ENCODE measurements at regions not wholly inside any gene's neighbourhood (a gene's known extent, or its start where the extent isn't known, plus 50 kb on each side); places are given as distances from the start of the nearest gene placed in this dataset.

DNA sequence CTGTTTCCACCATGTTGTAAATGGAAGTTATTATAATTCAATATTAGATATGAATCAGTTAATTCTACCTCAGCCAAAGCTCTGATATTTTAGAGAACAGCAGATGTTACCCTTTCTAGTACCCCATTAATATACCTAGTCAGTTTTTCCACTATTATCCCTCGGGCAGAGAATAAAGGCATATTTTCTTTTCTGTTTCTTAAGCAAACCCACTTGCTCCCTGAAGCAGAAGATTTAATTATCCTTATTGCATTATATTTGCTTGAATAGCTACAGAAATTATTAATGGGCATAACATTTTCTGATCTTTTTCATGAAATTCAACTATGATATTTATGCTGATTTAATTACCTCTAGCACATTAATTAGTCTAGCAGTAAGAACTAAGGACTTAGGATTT is 832.9 kb upstream of the FBXO33 start:
- in situ Hi-C loops (cut with HindIII; ENCODE audit: extremely low pct_ligation_motif_present, low pct_unique_long_range_greater_than_20kb) (no loop called here), intact Hi-C loops (cut with micrococcal nuclease; ENCODE audit: unreplicated experiment) (no loop called here)
- no peak overlapping the region for H3K4me3 ChIP-seq (replicated peaks in 1 of 3; ENCODE audit: insufficient read depth in 1 of 3, low read depth in 2 of 3, low read length in 3 of 3)
- no peak overlapping the region for H3K4me2 ChIP-seq (ENCODE audit: low read depth, low read length)
- no peaks in the 10 kb centered on the region for H3K36me3 ChIP-seq (replicated peaks in 1 of 2; ENCODE audit: control insufficient read depth in 1 of 2, insufficient read depth in 2 of 2, low read length in 2 of 2)
- H3K9me3 ChIP-seq (ENCODE audit: low read length), result peaks cover 68% of the 10 kb centered on the region
- no peaks in the 10 kb centered on the region for H3K4me1 ChIP-seq (ENCODE audit: insufficient read depth, low read length)
- H2AFZ ChIP-seq (ENCODE audit: low read length), result no peak overlapping the region
- FAIRE-seq, result no peak
- H4K20me1 ChIP-seq (ENCODE audit: insufficient read depth, low read length), result no peaks in the 10 kb centered on the region
- no peak for ATAC-seq
- ChIA-PET CTCF (ENCODE audit: low intra/inter-chr PET ratio, low total read pairs) (no interaction called here), POLR2A (no interaction called here)
- BruUV-seq (replicated peaks), result no TSS peak
- H3K27me3 ChIP-seq (ENCODE audit: control insufficient read depth in 1 of 2, insufficient read depth in 2 of 2, low read length in 2 of 2), result no peaks in the 10 kb centered on the region
- DNase-seq (ENCODE audit: low spot score), result no peak
- WGBS (ENCODE audit: low lambda C conversion rate), result 0% methylated on average over 1 of the region's 1 CpG
- H3K27ac ChIP-seq (ENCODE audit: extremely low read length, insufficient read depth, low read length), result no peak overlapping the region
- H3K79me2 ChIP-seq (ENCODE audit: insufficient read depth, low read length), result no peaks in the 10 kb centered on the region
- no peak overlapping the region for H3K9ac ChIP-seq (ENCODE audit: insufficient read depth, low read depth, low read length)
- TF ChIP-seq SOX6 (IDR thresholded peaks at IDR 0.05) (no peak), SOX6 (CRISPR knock-in tag; IDR thresholded peaks at IDR 0.05) (no peak), PREB (CRISPR knock-in tag; IDR thresholded peaks at IDR 0.05) (no peak), ZNF224 (CRISPR knock-in tag; IDR thresholded peaks at IDR 0.05) (no peak), BATF2 (CRISPR knock-in tag; IDR thresholded peaks at IDR 0.05) (no peak), MAFF (IDR thresholded peaks at IDR 0.05; ENCODE audit: low read depth, low read length) (no peak), AFF4 (CRISPR knock-in tag; IDR thresholded peaks at IDR 0.05) (no peak), CBFB (CRISPR knock-in tag; IDR thresholded peaks at IDR 0.05) (no peak), ZNF207 (IDR thresholded peaks at IDR 0.05; ENCODE audit: borderline replicate concordance) (no peak)
- TF ChIP-seq, protein P1, sequence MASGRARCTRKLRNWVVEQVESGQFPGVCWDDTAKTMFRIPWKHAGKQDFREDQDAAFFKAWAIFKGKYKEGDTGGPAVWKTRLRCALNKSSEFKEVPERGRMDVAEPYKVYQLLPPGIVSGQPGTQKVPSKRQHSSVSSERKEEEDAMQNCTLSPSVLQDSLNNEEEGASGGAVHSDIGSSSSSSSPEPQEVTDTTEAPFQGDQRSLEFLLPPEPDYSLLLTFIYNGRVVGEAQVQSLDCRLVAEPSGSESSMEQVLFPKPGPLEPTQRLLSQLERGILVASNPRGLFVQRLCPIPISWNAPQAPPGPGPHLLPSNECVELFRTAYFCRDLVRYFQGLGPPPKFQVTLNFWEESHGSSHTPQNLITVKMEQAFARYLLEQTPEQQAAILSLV (CRISPR knock-in tag; IDR thresholded peaks at IDR 0.05; ENCODE audit: borderline replicate concordance), result no peak

Data from HepG2 (cell line).